ENCODE measurements at regions not wholly inside any gene's neighbourhood (a gene's known extent, or its start where the extent isn't known, plus 50 kb on each side); places are given as distances from the start of the nearest gene placed in this dataset.

- H3K4me1 ChIP-seq (ENCODE audit: control insufficient read depth, insufficient read depth, low read length) = no peaks in the 10 kb centered on the region
- TF ChIP-seq ZNF18 (tag by site-specific recombination; IDR thresholded peaks at IDR 0.05) (no peak), BCL6B (tag by site-specific recombination; IDR thresholded peaks at IDR 0.05) (no peak), ZNF610 (tag by site-specific recombination; IDR thresholded peaks at IDR 0.05; ENCODE audit: borderline replicate concordance) (no peak), ZNF488 (tag by site-specific recombination; IDR thresholded peaks at IDR 0.05) (no peak)
- CTCF ChIA-PET = no interaction called here
- POLR2A ChIA-PET = no interaction called here
- H3K27ac ChIP-seq (ENCODE audit: extremely low read depth, low read depth, low read length) = no peak overlapping the region
- no peaks in the 10 kb centered on the region for H3K36me3 ChIP-seq (ENCODE audit: control insufficient read depth in 2 of 2, insufficient read depth in 1 of 2, low read length in 2 of 2)
- no peaks in the 10 kb centered on the region for H3K9me3 ChIP-seq (ENCODE audit: control insufficient read depth, insufficient read depth, low read depth, low read length)
- H3K4me3 ChIP-seq (ENCODE audit: low read depth, low read length) = no peak overlapping the region
Measured at GRCh38 chrX:25066131-25066530, 50.4 kb upstream of the ARX start.
